Vagina (tissue), 2 donors: ENCODE measurements at regions not wholly inside any gene's neighbourhood (a gene's known extent, or its start where the extent isn't known, plus 50 kb on each side); places are given as distances from the start of the nearest gene placed in this dataset.

Experiments
- DNase-seq, 2 donors: peaks; one replicate each; pipeline ENCODE4 v3.0.0-alpha.2; 2017; ENCODE audit errors: extremely low spot score in 2 of 2
- H3K27ac ChIP-seq: fragments of 200-600 bp; sonication (generic); one replicate; pipeline ENCODE4 v1.5.1; 2019
- H3K27me3 ChIP-seq: fragments of 200-600 bp; sonication (generic); one replicate; pipeline ENCODE4 v1.5.1; 2019
- H3K36me3 ChIP-seq, 2 donors: fragments of 200-600 bp; sonication (generic); one replicate each; pipeline ENCODE4 v1.5.1; 2017 to 2019
- H3K4me1 ChIP-seq: fragments of 200-600 bp; sonication (generic); one replicate; pipeline ENCODE4 v1.5.1; 2019
- H3K4me3 ChIP-seq, 2 donors: fragments of 200-600 bp; sonication (generic); 1 replicate in 1 of 2; 2 replicates in 1 of 2; pipeline ENCODE4 v1.5.1; 2016 to 2019
- H3K9me3 ChIP-seq: fragments of 200-600 bp; sonication (generic); one replicate; pipeline ENCODE4 v1.5.1; 2019
- CTCF ChIP-seq, 3 experiments: fragments of 450-650 bp in 2 of 3; fragments of 200-600 bp in 1 of 3; sonication (generic) in 1 of 3; IDR thresholded peaks; one replicate each; pipeline ENCODE4 v1.5.1; 2017 to 2019; ENCODE audit warnings: antibody characterized with exemption in 3 of 3, mild to moderate bottlenecking in 2 of 3, moderate library complexity in 2 of 3
- POLR2A ChIP-seq, 2 donors: fragments of 450-650 bp; IDR thresholded peaks; one replicate each; pipeline ENCODE4 v1.6.1; 2017; ENCODE audit warnings: antibody characterized with exemption in 2 of 2, mild to moderate bottlenecking in 2 of 2, moderate library complexity in 2 of 2
- POLR2AphosphoS5 ChIP-seq, 2 donors: sonication (generic); formaldehyde crosslinking; IDR thresholded peaks; one replicate each; pipeline ENCODE4 v1.9.0; 2017; ENCODE audit warnings: antibody characterized with exemption in 2 of 2, mild to moderate bottlenecking in 2 of 2, low read depth in 1 of 2; ENCODE audit not compliant: insufficient read depth in 1 of 2
- intact Hi-C: fragments of 100-400 bp; cut with DNase I; formaldehyde crosslinking; loops from one replicate; pipeline ENCODE4 v1.15.1; 2023

DNA sequence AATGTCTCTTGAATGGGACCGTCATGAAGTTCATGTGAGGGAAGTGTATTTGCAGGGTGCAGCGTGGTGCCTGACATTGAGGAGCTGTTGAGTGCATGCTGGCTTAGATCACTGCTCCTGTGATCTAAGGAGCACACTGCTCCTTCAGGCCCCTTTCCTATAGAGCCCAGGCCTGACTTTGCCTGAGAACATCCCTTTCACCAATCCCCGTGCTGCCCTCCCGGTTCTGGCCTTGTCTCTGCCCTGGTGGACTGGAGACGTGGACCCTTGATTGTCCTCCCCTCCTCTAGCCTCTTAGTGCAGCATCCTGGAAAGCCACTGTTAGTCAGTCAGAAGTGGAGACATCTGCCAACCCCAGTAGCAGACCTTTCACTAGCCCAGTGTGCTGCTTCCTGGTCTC lies 323.6 kb upstream of the HS6ST1 start:
- Histone ChIP-seq H3K9me3 (no peaks in the 10 kb centered on the region), H3K4me3 (no peak overlapping the region), H3K4me1 (no peaks in the 10 kb centered on the region), H3K27me3 (no peaks in the 10 kb centered on the region), H3K27ac (no peak overlapping the region), H3K36me3 (no peaks in the 10 kb centered on the region)
- intact Hi-C loops: no loop called here
- DNase-seq: peak in 1 of 2 donors; percentile 49
- TF ChIP-seq CTCF (IDR thresholded peaks at IDR 0.05) (no peak), POLR2A (IDR thresholded peaks at IDR 0.05) (no peak), POLR2AphosphoS5 (IDR thresholded peaks at IDR 0.05; ENCODE audit: insufficient read depth in 1 of 2, low read depth in 1 of 2) (no peak)

DNA sequence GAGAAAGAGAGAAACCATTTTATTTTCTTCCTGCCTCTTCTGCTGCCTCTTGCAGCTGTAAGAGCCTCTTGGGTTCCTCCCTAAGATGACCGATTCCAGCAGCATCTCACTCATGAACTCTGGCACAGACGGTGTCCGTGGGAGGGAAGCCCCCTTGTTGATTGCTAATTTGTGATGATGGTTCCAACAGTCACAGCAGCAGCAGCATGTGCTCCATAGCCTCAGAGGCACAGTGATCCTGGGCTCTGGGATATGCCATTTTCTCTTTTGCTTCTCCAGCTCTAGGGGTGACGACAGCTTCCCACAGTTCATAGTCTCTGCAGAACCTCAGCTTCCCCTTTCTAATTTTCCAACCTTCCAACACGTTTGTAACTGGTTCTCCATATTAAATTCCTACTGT lies 324.2 kb upstream of the HS6ST1 start:
- Histone ChIP-seq H3K9me3 (no peaks in the 10 kb centered on the region), H3K4me3 (no peak overlapping the region), H3K4me1 (no peaks in the 10 kb centered on the region), H3K27ac (no peak overlapping the region), H3K27me3 (no peaks in the 10 kb centered on the region), H3K36me3 (no peaks in the 10 kb centered on the region)
- TF ChIP-seq POLR2AphosphoS5 (IDR thresholded peaks at IDR 0.05; ENCODE audit: insufficient read depth in 1 of 2, low read depth in 1 of 2) (no peak), POLR2A (IDR thresholded peaks at IDR 0.05) (no peak)
- intact Hi-C loops: no loop called here
- peak in 1 of 2 donors; percentile 42 for DNase-seq

DNA sequence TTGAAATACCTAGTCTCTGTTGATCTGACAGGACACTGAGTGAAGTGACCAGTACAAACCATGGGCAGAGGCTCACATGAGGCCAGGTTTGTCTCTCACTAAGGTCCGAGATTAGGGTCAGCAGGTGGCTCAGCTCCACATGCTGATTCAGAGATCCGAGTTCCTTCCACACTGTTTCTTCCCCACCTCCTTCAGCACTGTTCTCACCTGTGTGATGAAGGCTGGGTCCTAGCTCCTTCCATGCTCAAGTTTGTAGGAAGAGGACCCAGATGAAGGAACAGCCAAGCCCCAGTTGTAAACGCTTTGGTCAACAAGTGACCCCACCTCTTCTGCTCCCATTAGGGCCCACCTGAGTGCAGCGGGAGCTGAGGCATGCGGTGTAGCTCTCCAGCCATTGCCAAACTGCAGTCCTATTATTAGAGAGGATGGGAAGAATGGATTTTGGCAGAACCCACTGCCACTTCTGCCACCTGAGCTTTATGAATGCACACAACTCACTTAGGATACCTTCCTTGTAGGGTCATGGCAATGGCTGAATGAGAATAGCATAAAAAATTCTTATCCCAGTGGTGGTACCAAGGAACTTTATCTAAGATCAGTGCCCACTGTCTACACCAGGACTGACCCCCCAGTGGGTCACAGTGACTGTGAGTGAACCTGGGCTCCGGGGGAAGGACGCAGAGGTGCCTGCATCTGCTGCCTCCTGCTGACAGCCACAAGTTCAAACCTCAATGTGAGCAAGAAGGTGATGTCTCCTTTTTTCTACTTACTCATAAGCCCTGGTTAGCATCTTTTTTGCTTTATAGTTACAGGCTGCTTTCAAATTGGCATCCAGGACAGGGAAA lies 324.8 kb upstream of the HS6ST1 start:
- Histone ChIP-seq H3K27ac (no peak overlapping the region), H3K9me3 (no peaks in the 10 kb centered on the region), H3K36me3 (no peaks in the 10 kb centered on the region), H3K4me3 (no peak overlapping the region), H3K4me1 (no peaks in the 10 kb centered on the region), H3K27me3 (no peaks in the 10 kb centered on the region)
- intact Hi-C loops: no loop called here
- peak in 1 of 2 donors; percentile 42 for DNase-seq
- TF ChIP-seq POLR2AphosphoS5 (IDR thresholded peaks at IDR 0.05; ENCODE audit: insufficient read depth in 1 of 2, low read depth in 1 of 2): no peak
- TF ChIP-seq CTCF (IDR thresholded peaks at IDR 0.05): no peak
- TF ChIP-seq POLR2A (IDR thresholded peaks at IDR 0.05): no peak

GRCh38 chr2:128644156-128644555 lies 325.5 kb upstream of the HS6ST1 start:
- peak in 1 of 2 donors; percentile 58 for DNase-seq
- intact Hi-C loops: no loop called here
- Histone ChIP-seq H3K4me1 (no peaks in the 10 kb centered on the region), H3K27ac (no peak overlapping the region), H3K9me3 (no peaks in the 10 kb centered on the region), H3K27me3 (no peaks in the 10 kb centered on the region), H3K4me3 (no peak overlapping the region), H3K36me3 (no peaks in the 10 kb centered on the region)
- TF ChIP-seq POLR2AphosphoS5 (IDR thresholded peaks at IDR 0.05; ENCODE audit: insufficient read depth in 1 of 2, low read depth in 1 of 2) (no peak), CTCF (IDR thresholded peaks at IDR 0.05) (no peak), POLR2A (IDR thresholded peaks at IDR 0.05) (no peak)

- H3K27me3 ChIP-seq: no peaks in the 10 kb centered on the region
- H3K4me1 ChIP-seq: no peaks in the 10 kb centered on the region
- peak in 1 of 2 donors; percentile 22 for DNase-seq
- TF ChIP-seq POLR2AphosphoS5 (IDR thresholded peaks at IDR 0.05; ENCODE audit: insufficient read depth in 1 of 2, low read depth in 1 of 2) (no peak), CTCF (IDR thresholded peaks at IDR 0.05) (no peak), POLR2A (IDR thresholded peaks at IDR 0.05) (no peak)
- no peaks in the 10 kb centered on the region for H3K9me3 ChIP-seq
- no peak overlapping the region for H3K27ac ChIP-seq
- intact Hi-C loops: no loop called here
- no peak overlapping the region for H3K4me3 ChIP-seq
- no peaks in the 10 kb centered on the region for H3K36me3 ChIP-seq
Observed at GRCh38 chr2:128644718-128645256, 326.1 kb upstream of the HS6ST1 start.
